HG03095 (cell line): ENCODE measurements at regions not wholly inside any gene's neighbourhood (a gene's known extent, or its start where the extent isn't known, plus 50 kb on each side); places are given as distances from the start of the nearest gene placed in this dataset.
"Not testable (repeated sequence)": the region's sequence is repeated elsewhere in the genome, so short reads cannot be mapped to it uniquely, and the experiment has no call there.

Source experiments
- ATAC-seq: cut with Tn5 transposase; IDR thresholded peaks from one replicate; pipeline ENCODE4 v1.9.1; 2021; ENCODE audit warnings: moderate library complexity; ENCODE audit not compliant: unreplicated experiment

- no peak for ATAC-seq
Observed at GRCh38 chr9:29422438-29422837, 1849.2 kb upstream of the C9orf72 start.

GRCh38 chr9:29432191-29432590 is 1858.9 kb upstream of the C9orf72 start:
- ATAC-seq, result no peak

DNA sequence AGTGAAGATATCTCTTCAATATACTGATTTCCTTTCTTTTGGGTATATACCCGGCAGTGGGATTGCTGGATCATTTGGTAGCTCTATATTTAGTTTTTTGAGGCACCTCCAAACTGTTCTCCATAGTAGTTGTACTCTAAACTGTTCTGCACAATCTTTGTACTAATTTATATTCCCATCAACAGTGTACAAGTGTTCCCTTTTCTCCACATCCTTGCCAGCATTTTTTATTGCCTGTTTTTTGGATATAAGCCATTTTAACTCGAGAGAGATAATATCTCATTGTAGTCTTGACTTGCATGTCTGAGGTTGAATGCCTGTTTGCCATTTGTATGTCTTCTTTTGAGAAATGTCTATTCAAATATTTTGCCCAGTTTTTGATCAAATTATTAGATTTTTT is 1859.4 kb upstream of the C9orf72 start:
- not testable (repeated sequence) for ATAC-seq

DNA sequence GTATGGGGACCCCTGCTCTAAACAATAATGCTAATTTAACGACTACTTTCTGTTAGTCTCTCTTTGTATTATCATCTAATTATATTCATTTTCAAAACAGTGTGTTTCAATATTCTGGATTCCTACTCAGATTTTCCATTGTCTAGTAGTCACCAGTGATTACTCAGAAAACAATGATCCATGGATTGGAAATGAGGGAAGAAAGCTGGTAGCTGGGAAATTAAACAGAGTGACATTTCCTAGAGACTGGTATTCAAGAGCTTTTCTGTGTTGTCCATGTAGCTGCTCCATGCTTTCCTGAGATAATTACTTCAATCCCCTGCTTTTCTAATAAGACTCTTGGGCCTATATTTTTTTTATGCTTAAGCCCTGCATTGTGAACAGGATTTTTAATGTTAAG is 1862.1 kb upstream of the C9orf72 start:
- ATAC-seq, result no peak

DNA sequence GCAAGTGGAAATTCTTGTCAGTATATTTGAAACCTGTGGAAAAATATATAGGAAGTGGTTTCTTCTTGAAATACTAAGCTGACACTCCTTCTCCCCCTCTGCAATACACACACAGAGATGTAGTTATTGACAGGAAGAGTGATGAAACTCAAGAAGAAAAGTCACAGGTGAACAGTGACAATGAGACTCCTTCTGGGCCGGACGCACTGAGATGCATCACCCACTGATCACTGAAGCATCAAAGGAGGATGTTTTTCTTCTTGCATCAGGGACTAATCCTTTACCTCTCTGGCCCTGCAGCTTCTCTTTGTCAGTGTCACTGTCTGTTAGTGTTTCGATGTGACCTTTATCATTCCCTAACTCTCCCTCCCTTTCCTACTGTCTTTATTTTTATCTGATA is 1864.2 kb upstream of the C9orf72 start:
- no peak for ATAC-seq

DNA sequence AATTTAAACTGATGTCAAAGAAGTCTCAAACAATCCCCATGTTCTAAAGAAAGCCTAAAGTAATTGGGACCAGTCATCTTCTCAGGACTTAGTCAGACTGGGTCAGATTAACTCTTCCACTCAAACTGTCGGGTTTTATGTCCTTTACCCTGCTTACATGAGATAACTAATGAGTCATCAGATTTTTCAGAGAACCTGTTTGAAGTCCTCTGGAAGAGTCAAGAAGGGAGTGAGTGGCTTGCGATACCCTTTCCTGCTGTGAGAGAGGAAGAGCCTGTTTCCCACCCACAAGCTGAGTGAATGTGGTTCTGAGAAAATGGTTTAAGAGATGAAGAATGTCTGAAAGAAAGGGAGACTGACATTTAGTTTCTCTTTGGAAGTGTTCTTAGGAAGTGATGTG is 1866.7 kb upstream of the C9orf72 start:
- no peak for ATAC-seq

DNA sequence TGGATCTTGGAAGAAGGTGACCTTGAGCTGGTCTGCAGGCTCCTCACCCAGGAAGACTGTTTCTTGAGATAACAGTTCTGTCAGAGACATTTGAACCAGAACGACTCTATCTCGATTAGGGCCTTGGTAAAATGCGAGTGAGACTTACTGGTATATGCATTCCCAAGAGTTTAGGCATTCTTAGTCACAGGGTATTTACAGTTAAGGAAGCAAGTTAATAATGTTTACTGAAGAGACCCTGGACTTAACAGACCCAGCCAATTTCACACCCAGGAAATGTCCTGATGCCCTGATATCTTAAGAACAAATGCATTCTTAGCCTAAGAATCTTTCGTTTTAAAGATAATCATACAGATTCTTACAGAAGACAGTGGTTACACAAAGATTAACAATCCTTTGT is 1867.2 kb upstream of the C9orf72 start:
- ATAC-seq, result no peak

- ATAC-seq, result no peak
Observed at GRCh38 chr9:29445751-29446150, 1872.5 kb upstream of the C9orf72 start.

DNA sequence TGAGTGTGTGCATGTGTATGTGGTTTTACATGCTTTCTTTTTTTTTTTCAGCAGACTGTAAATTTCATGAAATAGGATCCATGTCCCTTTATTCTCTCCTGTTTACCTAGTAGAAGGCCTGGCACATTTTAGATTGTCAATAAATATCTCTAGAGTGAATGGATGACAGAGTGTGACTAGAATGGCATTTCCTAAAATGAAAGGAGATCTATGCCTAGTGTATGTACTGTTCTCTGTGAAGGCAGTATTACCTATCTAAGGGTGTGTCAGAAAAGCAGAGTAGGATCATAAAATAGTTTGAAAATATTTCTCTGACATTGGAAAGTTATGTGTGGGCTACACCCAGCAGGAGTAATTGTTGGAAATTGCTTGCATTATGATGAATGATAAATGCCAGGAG is 1876.0 kb upstream of the C9orf72 start:
- ATAC-seq, result no peak

DNA sequence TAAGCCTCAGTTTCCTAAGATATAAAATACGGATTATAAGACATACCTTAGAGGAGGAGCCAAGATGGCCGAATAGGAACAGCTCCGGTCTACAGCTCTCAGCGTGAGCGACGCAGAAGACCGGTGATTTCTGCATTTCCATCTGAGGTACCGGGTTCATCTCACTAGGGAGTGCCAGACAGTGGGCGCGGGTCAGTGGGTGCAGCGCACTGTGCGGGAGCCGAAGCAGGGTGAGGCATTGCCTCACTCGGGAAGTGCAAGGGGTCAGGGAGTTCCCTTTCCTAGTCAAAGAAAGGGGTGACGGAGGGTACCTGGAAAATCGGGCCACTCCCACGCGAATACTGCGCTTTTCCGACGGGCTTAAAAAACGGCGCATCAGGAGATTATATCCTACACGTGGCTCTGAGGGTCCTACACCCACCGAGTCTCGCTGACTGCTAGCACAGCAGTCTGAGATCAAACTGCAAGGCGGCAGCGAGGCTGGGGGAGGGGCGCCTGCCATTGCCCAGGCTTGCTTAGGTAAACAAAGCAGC is 1877.1 kb upstream of the C9orf72 start:
- not testable (repeated sequence) for ATAC-seq

- ATAC-seq, result no peak
Observed at GRCh38 chr9:29456940-29457339, 1883.7 kb upstream of the C9orf72 start.

DNA sequence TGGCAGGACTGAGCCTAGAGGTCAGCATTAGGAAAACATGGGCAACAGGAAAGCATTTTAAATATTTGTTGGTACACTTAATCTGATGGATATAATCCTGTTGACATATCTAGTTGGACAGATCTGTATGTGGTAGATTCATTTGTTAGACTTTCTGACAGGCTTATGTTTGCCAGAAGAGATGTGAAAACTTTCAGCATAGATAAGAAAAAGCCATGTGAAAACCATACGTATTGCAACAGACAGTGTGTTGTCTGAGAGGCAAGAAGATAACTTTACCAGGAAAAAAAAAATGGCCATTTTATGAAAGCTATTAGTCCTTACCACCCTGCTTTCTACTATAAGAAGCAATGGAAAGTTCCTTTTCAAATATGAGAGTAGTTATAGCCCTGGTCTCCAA is 1902.2 kb upstream of the C9orf72 start:
- no peak for ATAC-seq

DNA sequence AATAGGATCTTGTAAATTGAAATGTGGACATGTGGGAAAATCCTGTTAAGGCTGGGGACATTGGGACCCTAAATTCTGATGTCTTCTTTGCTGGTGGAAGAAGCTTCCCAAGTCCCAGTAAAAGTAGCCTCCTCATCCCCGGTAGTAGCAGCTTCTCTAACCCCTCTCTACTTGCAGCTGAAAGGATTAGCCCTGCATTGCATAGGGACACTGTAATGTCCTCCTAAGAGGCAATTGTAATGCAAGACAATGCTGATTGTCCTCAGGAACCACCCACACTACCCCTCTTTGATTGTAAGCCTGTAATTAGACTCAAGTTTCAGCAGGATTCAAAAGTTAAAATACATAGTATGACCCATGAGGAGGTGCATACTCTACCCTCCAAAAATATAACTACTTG is 1938.4 kb upstream of the C9orf72 start:
- no peak for ATAC-seq

DNA sequence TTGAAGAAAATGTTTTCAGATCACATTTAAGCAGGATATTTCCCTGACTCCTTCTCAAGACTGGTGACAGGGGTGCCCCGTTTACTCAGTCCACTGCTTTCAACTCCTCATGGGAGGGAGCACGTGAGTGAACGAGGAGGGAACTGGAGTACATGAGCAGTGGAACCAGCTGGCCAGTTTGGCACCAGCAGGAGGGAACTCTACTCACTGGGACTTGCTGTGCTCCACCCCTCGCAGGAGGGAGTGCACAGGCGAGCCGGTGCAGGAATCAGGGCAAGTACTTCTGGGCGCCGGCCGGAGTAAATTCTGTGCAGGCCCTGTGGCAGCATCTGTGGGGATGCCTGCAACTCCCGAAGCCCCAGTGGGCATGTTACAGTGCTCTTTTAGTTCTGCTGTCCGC is 1941.1 kb upstream of the C9orf72 start:
- no peak for ATAC-seq

DNA sequence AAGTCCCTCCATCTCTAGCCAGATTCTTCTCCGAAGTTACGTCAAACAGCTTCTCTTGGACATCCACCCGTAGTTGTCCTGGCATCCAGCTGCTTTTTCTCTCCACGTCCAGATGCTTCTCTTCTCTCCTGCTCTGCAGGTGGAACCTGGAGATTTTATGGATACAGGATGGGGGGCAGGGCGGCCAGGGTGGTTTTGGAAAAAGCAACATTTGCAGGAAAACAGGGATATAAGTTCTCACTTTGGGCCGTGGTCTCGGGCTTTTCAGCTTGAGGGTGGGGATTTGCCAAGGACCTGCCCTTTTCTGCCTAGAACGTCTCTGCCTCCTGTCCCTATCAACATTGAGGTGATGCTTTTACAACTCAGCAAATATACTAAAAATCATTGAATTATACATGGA is 1941.6 kb upstream of the C9orf72 start:
- ATAC-seq, result no peak

GRCh38 chr9:29548436-29548835 is 1975.2 kb upstream of the C9orf72 start:
- ATAC-seq, result no peak

- no peak for ATAC-seq
Observed at GRCh38 chr9:29555502-29555901, 1982.2 kb upstream of the C9orf72 start.

DNA sequence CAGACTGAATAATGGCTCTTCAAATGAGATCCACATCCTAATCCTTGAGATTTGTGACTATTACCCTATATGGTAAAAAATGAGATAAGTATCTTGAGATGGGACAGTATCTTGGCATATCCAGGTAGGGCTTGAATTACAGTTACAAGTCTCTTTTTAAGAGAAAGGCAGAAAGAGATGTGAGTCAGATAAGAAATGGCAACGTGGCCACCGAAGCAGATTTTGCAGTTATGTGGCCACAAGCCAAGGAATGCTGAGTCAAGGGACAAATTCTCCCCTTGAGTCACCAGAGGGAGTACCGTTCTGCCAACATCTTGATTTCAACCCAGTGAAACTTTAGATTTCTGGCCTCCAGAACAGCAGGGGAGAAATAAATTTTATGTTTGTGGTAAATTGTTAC is 1983.0 kb upstream of the C9orf72 start:
- no peak for ATAC-seq

- no peak for ATAC-seq
Observed at GRCh38 chr9:29556746-29557145, 1983.5 kb upstream of the C9orf72 start.

DNA sequence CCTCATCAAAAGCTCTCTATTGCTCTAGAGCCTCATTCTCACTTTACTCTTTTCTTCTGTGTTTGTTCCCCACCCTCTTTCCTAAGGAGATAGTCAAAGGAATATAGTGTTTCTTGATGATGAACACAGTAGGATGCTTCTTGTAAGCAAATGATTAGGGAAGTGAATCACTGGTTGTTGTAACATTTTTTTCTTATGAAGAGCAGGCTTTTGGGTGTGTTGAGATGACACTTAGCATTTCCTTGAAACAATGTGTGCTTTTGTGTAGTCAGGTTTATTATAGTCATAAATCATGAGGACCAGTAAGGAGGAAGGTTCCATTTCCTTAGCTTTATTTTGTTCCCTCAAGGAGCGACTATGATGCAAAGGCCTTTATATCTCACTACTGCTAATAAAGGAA is 1991.3 kb upstream of the C9orf72 start:
- no peak for ATAC-seq

DNA sequence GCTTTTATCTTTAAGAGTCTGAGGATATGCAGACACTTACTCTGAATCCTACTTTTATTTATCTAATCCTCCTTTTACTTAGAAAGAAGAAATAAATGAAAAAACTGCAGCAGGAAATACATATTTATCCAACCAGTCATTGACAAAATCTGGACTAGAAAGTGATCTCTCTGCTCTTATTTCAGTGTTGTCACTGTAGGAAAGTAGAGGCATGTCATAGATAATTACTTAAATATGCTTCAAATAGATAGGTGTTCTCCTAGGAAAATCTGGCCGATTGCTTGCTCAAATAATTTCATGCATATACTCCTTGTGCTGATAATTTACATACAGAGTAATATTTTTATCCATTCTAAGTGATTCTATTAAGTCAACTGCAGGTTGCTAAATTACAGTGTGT is 2001.9 kb upstream of the C9orf72 start:
- no peak for ATAC-seq

DNA sequence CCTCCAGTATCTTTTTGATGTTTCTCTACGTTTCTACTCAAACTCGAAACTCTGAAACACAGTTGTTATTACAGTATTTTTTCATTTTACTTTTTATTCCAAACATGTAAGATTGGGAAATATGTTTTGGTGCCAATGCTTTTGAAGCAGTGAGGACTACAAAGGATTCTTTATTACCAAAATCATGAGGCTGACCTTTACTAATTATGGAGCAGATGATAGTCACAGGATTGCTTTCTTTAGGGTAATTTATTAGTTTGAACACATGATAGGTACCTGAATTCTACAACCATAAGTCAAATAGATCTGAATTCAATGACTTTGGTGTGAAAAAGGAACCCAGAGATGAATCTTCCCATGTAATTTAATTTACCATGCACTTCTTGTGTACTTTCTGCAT is 2015.1 kb upstream of the C9orf72 start:
- no peak for ATAC-seq

DNA sequence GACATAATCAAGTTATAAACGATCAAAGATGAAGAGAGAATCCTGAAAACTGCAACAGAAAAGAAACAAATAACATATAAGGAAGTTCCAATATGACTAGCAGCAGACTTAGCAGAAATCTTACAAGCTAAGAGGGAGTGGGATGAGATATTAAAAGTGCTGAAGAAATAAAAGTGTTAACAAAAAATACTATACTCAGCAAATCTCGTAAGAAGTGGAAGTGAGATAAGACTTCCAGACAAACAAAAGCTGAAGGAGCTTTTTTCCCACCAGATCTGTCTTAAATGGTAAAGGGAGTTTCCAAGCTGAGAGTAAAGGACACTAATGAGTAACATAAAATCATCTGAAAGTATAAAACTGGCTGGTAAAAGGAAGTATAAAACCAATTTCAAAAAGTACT is 2036.0 kb upstream of the C9orf72 start:
- no peak for ATAC-seq

GRCh38 chr9:29613773-29614172 is 2040.5 kb upstream of the C9orf72 start:
- no peak for ATAC-seq
